GM19328 (cell line): ENCODE measurements at regions not wholly inside any gene's neighbourhood (a gene's known extent, or its start where the extent isn't known, plus 50 kb on each side); places are given as distances from the start of the nearest gene placed in this dataset.

ENCODE experiments used
- ATAC-seq: cut with Tn5 transposase; IDR thresholded peaks from one replicate; pipeline ENCODE4 v1.9.1; 2021; ENCODE audit warnings: mild to moderate bottlenecking, moderate library complexity; ENCODE audit not compliant: unreplicated experiment

GRCh38 chr3:41026394-41027177, 172.7 kb upstream of the CTNNB1 start:
- ATAC-seq, result no peak

- no peak for ATAC-seq
Measured at GRCh38 chr3:41029356-41029755, 169.9 kb upstream of the CTNNB1 start.

GRCh38 chr3:41030220-41030619, 169.1 kb upstream of the CTNNB1 start:
- no peak for ATAC-seq

- no peak for ATAC-seq
Measured at GRCh38 chr3:41031401-41031800, 167.9 kb upstream of the CTNNB1 start.

- ATAC-seq, result no peak
Measured at GRCh38 chr3:41033956-41034519, 165.3 kb upstream of the CTNNB1 start.

GRCh38 chr3:41035456-41036022, 163.8 kb upstream of the CTNNB1 start:
- ATAC-seq, result no peak

- no peak for ATAC-seq
Measured at GRCh38 chr3:41037651-41038334, 161.5 kb upstream of the CTNNB1 start.

GRCh38 chr3:41040256-41040655, 159.0 kb upstream of the CTNNB1 start:
- no peak for ATAC-seq

GRCh38 chr3:41041462-41041861, 157.8 kb upstream of the CTNNB1 start:
- no peak for ATAC-seq

GRCh38 chr3:41041899-41042298, 157.4 kb upstream of the CTNNB1 start:
- no peak for ATAC-seq

- no peak for ATAC-seq
Measured at GRCh38 chr3:41044523-41044922, 154.8 kb upstream of the CTNNB1 start.

GRCh38 chr3:41045491-41045890, 153.8 kb upstream of the CTNNB1 start:
- ATAC-seq, result no peak

GRCh38 chr3:41050144-41050543, 149.2 kb upstream of the CTNNB1 start:
- no peak for ATAC-seq

GRCh38 chr3:41053220-41053619, 146.1 kb upstream of the CTNNB1 start:
- no peak for ATAC-seq

GRCh38 chr3:41060106-41060505, 139.2 kb upstream of the CTNNB1 start:
- no peak for ATAC-seq

GRCh38 chr3:41064070-41064469, 135.2 kb upstream of the CTNNB1 start:
- no peak for ATAC-seq

GRCh38 chr3:41064526-41064925, 134.8 kb upstream of the CTNNB1 start:
- no peak for ATAC-seq

- ATAC-seq, result no peak
Measured at GRCh38 chr3:41065340-41065739, 134.0 kb upstream of the CTNNB1 start.

GRCh38 chr3:41073190-41073589, 126.1 kb upstream of the CTNNB1 start:
- no peak for ATAC-seq

GRCh38 chr3:41075975-41076374, 123.3 kb upstream of the CTNNB1 start:
- ATAC-seq, result no peak

GRCh38 chr3:41076399-41076798, 122.9 kb upstream of the CTNNB1 start:
- no peak for ATAC-seq

GRCh38 chr3:41080141-41080540, 119.2 kb upstream of the CTNNB1 start:
- ATAC-seq, result no peak
